PC-9 (cell line): ENCODE measurements at regions not wholly inside any gene's neighbourhood (a gene's known extent, or its start where the extent isn't known, plus 50 kb on each side); places are given as distances from the start of the nearest gene placed in this dataset.

Source experiments
- CTCF ChIP-seq: fragments of 200-600 bp; sonication (generic); conservative IDR thresholded peaks from 2 replicates; pipeline ENCODE4 v1.6.1; 2017; ENCODE audit warnings: mixed run types, antibody characterized with exemption, mild to moderate bottlenecking, moderate library complexity
- EZH2 ChIP-seq: fragments of 200-600 bp; sonication (generic); IDR thresholded peaks from 2 replicates; pipeline ENCODE4 v1.8.0; 2017; ENCODE audit warnings: antibody characterized with exemption, low read depth

GRCh38 chr14:62501021-62501750 lies 544.1 kb downstream of the KCNH5 start:
- TF ChIP-seq EZH2 (no peak), CTCF (no peak)
